OCI-M2 (cell line): ENCODE measurements at regions not wholly inside any gene's neighbourhood (a gene's known extent, or its start where the extent isn't known, plus 50 kb on each side); places are given as distances from the start of the nearest gene placed in this dataset.
"Not testable (repeated sequence)": the region's sequence is repeated elsewhere in the genome, so short reads cannot be mapped to it uniquely, and the experiment has no call there.

Source experiments
- DNase-seq: peaks from one replicate; lab custom pipeline; 2025; ENCODE audit not compliant: unreplicated experiment; lab: John Stamatoyannopoulos, UW

DNA sequence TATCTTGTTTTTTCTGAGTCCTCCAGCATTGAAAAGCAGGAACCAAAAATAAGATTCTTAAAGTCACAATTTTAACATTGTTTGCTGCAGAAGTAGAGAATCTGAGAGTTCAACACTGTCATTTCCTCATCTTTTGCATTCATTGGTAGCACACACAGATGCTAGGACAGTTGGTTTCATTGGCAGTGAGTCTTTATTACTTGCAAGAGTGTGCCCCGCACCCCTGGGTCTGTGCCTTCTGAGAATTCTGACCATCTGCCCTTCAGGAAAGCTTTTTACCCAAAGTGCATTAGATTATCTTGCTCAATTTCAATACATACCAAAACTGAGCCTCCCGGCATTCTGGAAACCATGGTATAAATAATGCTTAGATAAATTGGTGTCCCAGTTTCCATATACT is 247.7 kb upstream of the SLITRK1 start:
- DNase-seq, result no peak

DNA sequence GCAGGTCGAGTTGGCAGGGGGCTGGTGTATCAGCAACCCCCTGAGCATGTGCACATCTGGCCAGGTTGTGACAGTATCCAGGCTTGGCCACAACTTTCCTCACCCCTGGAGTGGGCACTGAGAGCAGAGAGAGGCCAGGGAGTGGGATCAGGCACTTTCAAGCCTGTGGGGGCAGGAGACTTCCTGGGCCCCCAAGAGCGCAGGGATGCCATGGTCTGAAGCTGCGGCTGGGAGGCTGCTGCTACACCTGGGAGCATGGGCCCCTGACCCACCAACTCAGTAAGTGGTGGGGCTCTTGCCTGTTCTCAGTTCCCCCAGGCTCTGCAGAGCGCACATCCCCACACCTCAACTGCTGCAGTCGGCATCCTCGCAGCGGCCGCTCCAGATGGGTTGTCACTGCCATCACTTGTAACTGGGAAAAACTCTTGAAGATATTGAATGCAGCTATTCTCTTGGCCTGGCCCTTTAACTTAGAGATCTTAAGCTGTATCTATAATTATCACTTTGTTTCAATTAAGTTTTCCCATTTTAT is 245.4 kb upstream of the SLITRK1 start:
- DNase-seq, result no peak

DNA sequence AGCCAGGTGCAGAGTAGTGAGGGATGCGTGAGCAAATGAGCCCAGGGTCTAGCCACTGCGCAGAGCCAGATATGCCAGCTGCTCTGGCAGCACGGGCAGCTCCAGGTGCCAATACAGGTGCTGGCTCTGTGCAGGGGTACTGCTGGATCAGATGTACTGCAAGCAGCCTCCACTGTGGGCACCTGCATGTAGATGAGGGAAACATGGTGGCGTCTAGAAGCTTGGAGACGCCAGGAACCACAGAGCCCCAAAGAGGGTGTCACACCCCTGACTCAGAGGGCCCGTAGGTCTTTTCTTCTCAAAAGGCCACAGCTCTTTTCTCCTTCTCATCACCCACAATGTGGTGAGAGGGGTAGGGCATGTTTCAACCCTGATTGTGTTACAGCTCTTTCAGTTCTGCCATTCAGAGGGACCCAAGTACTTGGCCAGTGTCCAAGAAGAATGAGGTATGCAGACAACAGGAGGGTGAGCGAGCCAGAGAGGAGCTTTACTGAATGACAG is 244.4 kb upstream of the SLITRK1 start:
- DNase-seq, result no peak

DNA sequence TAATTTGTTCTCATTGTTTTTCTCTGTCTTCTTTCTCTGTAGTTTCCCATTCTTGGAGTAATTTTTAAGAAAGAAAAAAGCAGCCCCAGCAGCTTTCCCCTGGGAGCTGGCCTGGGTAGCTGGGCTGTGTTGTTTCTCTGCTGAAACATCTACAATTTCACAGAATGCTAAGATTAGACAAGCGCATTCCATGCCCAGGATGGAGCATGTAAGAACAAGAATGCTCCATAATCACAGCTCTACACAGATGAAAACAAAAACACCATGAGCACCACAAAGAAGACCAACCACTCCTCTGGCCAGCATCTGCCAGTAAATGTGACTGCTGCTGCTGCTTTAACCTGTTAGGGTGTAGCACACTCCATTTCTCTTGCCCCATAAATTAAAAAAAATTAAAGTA is 239.2 kb upstream of the SLITRK1 start:
- no peak for DNase-seq

DNA sequence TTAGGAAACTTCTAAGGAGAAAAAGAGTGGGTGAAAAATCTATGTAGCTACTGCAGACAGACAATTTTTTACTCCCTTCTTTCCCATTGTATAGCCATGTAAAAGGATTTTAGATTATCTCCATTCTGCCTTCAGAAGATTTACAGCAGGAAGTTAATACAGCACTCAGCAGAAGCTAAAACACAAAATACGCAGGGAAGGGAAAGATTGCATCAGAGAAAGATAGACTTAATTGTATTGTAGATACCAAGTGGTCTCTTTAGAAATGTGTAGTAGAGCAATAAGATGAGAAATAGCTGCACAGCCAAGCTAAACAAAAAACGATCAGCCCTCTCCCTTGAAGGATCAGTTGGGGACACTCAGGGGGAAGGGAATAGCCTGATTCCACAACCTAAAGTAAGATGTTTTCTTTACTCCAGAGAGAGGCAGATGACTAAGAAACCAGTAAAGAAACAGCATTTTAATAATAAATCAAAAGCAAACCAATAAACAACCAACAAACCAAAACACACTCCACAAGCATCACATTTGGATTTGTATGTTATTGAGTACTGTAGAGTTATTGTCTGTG is 236.7 kb upstream of the SLITRK1 start:
- no peak for DNase-seq

DNA sequence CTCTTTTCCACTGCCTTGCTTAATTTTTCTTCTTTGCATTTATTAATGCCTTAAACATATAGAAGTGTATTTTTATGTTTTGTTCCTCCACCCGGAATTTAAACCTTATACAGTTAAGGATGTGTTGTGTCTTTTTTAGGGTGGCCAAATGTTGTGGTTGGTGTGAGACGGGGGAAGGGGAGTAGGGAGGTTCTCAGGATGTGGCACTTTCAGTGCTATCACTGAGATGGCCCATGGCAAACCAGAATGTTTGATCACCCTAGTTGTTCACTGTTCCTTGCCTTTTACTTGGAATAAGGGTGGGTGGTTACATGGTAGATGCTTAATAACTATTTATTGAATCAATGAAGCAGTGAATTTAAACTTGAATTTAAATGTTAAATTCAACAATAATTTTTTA is 216.0 kb upstream of the SLITRK1 start:
- no peak for DNase-seq

DNA sequence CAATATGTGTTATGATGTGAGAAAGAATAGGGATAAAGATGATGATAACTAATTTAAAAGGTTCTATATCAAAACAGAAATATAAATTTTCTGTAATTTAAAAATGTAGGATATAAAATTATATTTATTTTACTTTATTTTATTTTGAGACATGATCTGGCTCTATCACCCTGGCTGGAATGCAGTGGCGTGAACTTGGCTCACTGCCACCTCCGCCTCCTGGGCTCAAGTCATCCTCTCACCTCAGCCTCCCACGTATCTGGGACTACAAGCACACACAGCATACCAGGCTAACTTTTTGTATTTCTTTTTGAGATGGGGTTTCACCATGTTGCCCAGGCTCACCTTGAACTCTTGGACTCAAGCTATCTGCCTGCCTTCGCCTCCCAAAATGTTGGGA is 214.9 kb upstream of the SLITRK1 start:
- DNase-seq, result no peak

DNA sequence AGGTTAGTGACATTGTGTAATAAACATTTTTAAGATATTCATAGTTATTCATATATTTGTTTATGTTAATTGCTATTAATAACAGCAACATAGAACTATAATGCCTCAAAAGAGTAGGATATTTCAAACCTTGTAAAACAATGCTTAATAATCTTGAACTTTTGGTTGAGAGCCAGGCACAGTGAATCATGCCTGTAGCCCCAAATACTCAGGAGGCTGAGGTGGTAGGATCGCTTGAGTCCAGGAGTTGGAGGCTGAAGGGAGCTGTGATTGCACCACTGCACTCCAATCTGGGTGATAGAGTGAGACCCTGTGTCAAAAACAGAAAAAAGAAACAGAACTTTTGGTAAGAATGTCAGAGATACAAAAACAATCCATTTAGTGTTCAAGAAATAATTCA is 213.9 kb upstream of the SLITRK1 start:
- no peak for DNase-seq

DNA sequence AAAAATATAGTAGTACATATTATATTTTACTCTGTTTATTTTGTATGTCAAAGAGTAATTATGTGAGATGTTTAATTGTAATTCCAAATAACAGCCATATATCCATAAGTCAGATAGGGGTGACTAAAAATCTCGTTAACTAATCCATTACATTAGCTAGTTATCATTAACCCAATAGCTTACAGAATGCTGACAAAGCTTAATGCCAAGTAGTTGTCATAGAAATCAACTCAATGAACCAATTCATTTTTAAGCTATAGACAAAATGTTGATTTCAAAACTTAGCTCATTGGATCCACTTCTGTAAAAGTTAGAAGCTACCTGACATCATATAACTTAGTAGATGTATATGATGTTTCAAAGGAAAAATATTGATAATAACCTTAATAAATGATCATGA is 206.7 kb upstream of the SLITRK1 start:
- DNase-seq, result no peak

DNA sequence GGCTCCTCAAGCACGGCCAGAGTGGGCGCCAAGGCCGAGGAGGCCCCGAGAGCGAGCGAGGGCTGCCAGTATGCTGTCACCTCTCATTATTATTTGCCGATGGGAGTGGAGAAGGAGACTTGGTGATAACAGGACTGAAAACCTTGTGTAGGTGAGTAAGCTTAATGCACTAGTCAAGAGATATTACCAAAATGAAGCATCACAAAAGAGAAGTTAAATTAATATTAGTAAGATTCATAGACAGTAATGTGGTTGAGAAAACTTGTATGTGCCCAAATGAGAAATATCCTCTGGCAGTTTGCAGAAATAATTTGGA is 204.5 kb upstream of the SLITRK1 start:
- DNase-seq, result no peak

DNA sequence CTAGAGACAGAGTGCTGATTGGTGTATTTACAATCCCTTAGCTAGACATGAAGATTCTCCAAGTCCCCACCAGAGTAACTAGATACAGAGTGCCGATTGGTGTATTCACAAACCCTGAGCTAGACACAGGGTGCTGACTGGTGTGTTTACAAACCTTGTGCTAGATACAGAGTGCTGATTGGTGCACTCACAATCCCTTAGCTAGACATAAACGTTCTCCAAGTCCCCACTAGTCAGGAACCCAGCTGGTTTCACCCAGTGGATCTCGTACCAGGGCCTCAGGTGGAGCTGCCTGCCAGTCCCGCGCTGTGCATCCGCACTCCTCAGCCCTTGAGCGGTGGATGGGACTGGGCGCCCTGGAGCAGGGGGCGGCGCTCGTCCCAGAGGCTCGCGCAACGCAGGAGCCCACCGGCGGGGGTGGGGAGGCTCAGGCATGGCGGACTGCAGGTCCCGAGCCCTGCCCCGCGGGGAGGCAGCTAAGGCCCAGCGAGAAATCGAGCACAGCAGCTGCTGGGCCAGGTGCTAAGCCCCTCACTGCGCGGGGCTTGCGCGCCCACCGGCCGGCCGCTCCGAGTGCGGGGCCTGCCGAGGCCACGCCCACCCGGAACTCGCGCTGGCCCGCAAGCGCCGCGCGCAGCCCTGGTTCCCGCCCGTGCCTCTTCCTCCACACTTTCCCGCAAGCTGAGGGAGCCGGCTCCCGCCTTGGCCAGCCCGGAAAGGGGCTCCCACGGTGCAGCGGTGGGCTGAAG is 204.0 kb upstream of the SLITRK1 start:
- DNase-seq, result not testable (repeated sequence)

DNA sequence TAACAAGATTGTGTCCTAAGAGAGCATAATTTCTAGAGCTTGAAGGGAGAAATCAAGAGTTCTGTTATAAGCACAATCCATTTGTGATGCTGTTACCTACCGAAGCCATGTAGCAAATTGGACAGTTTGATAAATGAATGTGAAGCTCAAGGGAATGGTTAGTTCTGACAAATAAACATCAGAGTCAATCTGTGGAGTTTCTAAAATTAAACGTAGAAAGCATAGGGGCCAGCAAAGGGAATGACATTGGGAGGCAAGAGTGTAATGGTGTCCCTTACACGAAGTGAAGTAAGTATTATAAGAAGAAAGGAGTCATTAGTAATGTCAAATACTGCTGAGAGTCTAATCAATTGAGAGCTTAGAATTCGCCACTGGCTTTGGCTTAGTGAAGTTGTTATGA is 200.2 kb upstream of the SLITRK1 start:
- DNase-seq, result no peak

DNA sequence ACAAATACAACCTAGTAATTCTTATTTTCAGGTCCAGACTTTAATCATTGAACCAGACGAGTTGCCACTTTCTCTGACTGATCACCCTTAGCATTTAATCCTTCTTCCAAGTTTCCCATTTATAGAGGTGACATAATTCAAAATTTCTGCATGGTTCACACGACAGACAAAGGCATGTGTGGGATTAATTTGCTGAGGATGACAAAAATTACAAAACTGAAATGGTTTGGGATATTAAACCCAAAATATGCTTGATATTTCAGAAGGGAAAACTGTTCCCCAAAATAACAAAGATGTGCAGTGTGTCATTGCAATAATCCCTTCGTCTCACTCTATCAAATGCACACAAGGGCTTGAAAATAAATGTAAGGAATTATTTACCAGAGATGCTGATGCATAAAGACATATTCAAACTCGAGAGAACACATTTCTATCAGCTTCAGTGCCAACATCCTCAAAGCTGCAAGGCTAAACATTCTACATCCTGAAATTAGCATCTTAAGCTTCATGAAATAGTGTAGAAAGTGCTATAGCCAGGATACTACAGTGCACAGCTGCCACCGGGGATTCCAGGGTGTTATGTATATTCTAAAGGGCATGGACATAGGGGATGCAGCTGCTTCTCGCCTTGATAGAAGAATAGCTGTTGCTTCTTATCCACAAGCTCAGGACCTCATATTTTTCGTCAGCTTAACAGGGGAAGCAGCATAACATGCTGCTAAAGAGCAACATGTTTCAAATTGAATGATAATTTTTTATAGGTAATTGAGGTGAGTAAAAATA is 198.7 kb upstream of the SLITRK1 start:
- DNase-seq, result no peak

DNA sequence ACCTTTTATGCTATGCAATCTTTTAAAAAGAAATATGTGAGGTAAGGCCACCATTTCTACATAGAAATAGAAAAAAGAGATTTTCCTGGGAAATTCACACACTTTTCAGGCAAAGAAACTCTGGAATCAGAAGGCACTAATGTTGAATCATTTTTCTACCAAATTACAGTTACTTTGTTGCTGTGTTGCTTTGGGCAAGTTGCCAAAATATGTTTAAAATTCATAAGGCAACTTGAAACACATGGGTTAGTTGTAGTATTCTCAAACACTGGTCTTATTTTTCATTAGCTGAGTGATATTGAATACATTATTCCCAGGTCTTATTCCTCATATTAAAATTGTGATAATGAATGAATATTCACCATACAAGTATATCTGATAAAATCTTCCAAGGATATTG is 195.0 kb upstream of the SLITRK1 start:
- DNase-seq, result no peak

DNA sequence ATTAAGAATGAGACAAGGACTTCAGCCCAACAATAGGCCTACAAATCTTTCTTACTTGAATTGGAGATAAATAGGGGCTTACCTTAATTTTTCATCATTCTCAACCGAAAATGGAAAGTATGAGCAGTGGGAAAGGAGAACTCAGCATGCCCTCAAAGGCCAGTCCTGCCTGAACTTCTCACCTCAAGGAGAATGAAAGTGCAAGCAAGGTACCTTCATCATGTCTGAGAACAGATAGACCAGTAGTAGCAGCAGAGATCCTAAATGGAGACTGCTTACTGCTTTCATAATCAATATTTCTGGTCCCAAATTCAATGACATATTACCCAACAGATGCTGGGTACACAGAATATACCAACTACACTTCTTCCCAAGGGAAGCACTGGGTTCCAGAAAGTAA is 194.0 kb upstream of the SLITRK1 start:
- DNase-seq, result no peak

DNA sequence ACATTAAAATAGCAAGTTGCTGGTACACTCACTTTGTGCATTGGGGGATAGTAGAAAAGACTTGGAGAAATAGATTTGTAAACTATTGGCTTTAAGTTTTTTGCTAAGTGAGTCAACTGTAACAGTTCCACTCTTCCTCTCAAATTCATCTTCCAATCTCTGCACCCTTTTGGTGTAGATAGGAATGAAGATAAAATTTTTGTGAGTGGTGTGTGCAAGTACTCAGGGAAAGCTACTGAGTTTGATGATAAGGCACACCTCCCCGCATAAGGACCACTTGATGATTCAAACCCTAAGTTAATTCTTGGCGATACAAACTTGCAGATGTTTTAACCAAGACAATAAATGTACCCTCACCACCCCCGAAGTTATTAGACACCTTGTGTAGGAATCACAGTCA is 168.3 kb upstream of the SLITRK1 start:
- DNase-seq, result no peak

DNA sequence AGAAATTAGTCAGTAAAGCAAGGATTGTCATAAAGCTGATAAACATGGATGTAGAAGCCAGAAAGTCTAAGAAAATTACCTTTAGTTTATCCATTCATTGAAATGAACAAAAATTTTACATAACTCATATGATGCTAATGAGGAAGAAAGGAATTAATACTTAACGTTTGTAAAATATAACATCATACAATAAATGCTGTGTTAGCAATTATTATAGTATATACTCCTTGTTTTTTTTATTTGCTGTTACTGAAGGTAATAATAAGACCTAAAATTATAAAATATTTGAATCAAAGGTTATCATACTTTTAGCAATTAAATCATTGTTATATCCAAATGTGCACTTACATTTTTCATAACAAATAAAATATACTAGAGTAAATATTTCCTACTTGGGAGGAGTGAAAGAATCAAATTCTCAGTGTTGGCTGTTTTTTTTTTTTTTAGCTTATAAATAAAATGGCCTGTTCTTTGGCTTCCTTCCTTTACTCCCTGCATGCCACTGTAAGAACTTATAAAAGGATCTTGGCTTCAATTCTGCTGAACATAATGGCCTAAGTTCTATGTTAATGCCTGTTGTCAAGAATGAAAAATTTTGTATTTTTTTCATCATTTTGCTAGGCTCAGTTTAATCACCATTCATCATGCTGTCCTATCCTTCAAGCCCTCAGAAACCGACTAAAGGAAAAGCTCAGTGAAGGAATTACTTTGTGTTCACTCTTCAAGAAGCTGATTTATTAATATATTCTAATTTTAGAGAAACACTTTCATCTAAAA is 167.4 kb upstream of the SLITRK1 start:
- DNase-seq, result no peak

DNA sequence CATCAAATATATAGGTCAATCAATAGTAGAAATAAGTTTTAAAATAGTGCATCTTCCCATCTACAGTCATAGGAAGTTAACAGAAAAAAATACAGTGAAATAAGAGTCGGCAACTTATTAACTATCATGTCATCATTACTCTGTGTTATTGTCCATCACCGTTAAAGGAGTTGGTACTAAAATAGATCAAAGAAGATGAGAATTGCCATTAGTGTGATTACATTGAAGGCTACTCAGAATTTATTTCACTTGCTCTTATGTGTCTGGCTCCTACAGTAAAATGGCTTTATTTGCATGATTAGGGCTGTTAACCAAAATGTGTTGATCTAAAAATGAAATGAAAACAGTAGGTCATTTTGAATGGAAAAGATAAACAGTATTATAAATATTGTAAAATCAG is 162.5 kb upstream of the SLITRK1 start:
- no peak for DNase-seq

DNA sequence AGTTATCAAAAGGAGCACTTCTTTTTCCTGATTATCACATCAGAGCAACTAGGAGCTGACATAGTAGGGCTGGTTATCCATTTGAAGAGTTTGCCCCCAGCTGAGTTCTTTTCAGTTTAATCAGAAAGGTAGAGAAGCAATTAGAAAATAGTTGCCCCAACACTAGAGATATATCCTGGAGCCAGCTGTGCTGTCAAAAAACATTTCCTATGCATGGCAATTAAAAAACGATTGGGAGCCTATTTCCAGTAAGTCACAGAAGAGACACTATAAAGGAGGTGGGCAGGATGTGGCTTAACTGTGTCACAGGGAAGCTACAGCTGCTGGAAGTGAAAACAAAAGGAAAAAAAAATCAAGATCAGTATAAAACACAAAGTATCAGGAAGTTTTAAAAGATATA is 155.7 kb upstream of the SLITRK1 start:
- no peak for DNase-seq

DNA sequence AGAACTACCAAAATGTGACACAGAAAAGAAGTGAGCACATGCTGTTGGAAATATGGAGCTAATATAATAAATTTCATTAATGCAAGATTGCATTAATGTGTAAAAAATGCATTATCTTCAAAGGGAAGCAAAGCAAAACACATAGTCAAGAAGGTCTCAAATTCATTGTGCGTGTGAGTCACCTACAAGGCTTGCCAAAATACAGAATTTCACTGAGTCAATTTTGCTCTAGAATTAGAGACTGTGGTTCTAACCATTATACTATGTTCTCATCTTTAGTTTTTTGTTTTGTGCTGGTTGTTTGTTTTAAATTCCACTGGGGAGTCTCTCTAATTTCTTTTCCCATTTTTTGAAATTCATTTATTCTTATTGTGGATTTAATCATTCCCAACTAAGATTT is 149.8 kb upstream of the SLITRK1 start:
- DNase-seq, result no peak

DNA sequence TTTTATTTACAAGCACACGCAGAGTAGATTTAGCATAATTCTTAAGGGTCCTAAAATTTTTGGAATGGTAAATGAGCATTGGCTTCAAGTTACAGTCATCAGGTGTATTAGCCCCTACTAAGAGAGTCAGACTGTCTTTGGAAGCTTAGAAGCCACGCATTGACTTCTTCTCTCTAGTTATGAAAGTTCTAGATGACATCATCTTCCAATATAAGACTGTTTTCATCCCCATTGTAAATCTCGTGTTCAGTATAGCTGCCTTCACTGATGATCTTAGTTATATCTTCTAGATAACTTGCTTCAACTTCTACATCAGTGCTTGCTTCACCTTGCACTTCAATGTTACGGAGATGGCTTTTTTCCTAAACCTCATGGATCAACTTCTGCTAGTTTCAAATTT is 148.8 kb upstream of the SLITRK1 start:
- no peak for DNase-seq
